DND-41 (cell line): ENCODE measurements at regions not wholly inside any gene's neighbourhood (a gene's known extent, or its start where the extent isn't known, plus 50 kb on each side); places are given as distances from the start of the nearest gene placed in this dataset.

Experiments used
- ATAC-seq: fragments of 200-7000 bp; cut with Tn5 transposase; 3 replicates; pipeline ENCODE4 v1.9.1; 2021; ENCODE audit warnings: low read depth; ENCODE audit not compliant: insufficient read depth
- DNase-seq: peaks from one replicate; pipeline ENCODE4 v3.0.0-alpha.2; 2020
- H2AFZ ChIP-seq: 2 replicates; pipeline ENCODE4 v1.6.0; 2012; ENCODE audit warnings: low read depth, low read length
- H3K27ac ChIP-seq: 2 replicates; pipeline ENCODE4 v1.5.1; 2012; ENCODE audit warnings: low read length, inconsistent platforms
- H3K27me3 ChIP-seq: fragments of 200-600 bp; sonication (generic); 2 replicates; pipeline ENCODE4 v1.6.0; 2012; ENCODE audit warnings: low read length, mild to moderate bottlenecking, inconsistent platforms; ENCODE audit not compliant: insufficient read depth, poor library complexity
- H3K36me3 ChIP-seq: 2 replicates; pipeline ENCODE4 v1.5.1; 2012; ENCODE audit warnings: low read length, inconsistent platforms; ENCODE audit not compliant: insufficient read depth
- H3K4me1 ChIP-seq: 2 replicates; pipeline ENCODE4 v1.5.1; 2012; ENCODE audit warnings: mild to moderate bottlenecking, low read length; ENCODE audit not compliant: insufficient read depth
- H3K4me2 ChIP-seq: 2 replicates; pipeline ENCODE4 v1.6.0; 2012; ENCODE audit warnings: mild to moderate bottlenecking, moderate library complexity, low read length, inconsistent platforms; ENCODE audit not compliant: insufficient read depth
- H3K4me3 ChIP-seq, 2 experiments: fragments of 200-600 bp in 1 of 2; shearing (Covaris generic) in 1 of 2; 2 replicates each; pipeline ENCODE4 v1.5.1; 2012 to 2016; ENCODE audit warnings: inconsistent platforms in 2 of 2, low read length in 2 of 2, mild to moderate bottlenecking in 2 of 2, low read depth in 1 of 2, moderate library complexity in 1 of 2
- H3K79me2 ChIP-seq: 2 replicates; pipeline ENCODE4 v1.6.0; 2012; ENCODE audit warnings: low read length, inconsistent platforms; ENCODE audit not compliant: insufficient read depth
- H3K9ac ChIP-seq: 2 replicates; pipeline ENCODE4 v1.6.0; 2012; ENCODE audit warnings: low read depth, mild to moderate bottlenecking, inconsistent platforms, low read length, moderate library complexity
- H3K9me3 ChIP-seq: 2 replicates; pipeline ENCODE4 v1.5.1; 2012; ENCODE audit warnings: low read length, moderate library complexity, mild to moderate bottlenecking, inconsistent platforms; ENCODE audit not compliant: insufficient read depth, severe bottlenecking
- H4K20me1 ChIP-seq: 2 replicates; pipeline ENCODE4 v1.6.0; 2012; ENCODE audit warnings: low read length; ENCODE audit not compliant: insufficient read depth
- CTCF ChIP-seq: IDR thresholded peaks from 2 replicates; pipeline ENCODE4 v1.5.1; 2012; ENCODE audit warnings: borderline replicate concordance, low read length, moderate library complexity, mild to moderate bottlenecking; ENCODE audit not compliant: poor library complexity, severe bottlenecking; ENCODE audit errors: extremely low read depth
- EZH2 ChIP-seq: IDR thresholded peaks from 3 replicates; pipeline ENCODE4 v1.6.1; 2012; ENCODE audit warnings: borderline replicate concordance, low read depth, mild to moderate bottlenecking, moderate library complexity, low read length, inconsistent platforms; ENCODE audit not compliant: severe bottlenecking

GRCh38 chr13:68050761-68051160 lies 820.6 kb upstream of the PCDH9 start:
- no peaks in the 10 kb centered on the region for H3K79me2 ChIP-seq
- H2AFZ ChIP-seq, result no peak overlapping the region
- H4K20me1 ChIP-seq, result no peaks in the 10 kb centered on the region
- no peak overlapping the region for H3K9ac ChIP-seq
- no peak for ATAC-seq
- no peak overlapping the region for H3K27ac ChIP-seq
- no peaks in the 10 kb centered on the region for H3K4me1 ChIP-seq
- TF ChIP-seq EZH2, result no peak
- no peak for DNase-seq
- H3K27me3 ChIP-seq, result no peaks in the 10 kb centered on the region
- no peak overlapping the region for H3K4me2 ChIP-seq
- no peaks in the 10 kb centered on the region for H3K36me3 ChIP-seq
- no peaks in the 10 kb centered on the region for H3K9me3 ChIP-seq
- no peak overlapping the region for H3K4me3 ChIP-seq

GRCh38 chr13:68048802-68049359 lies 818.7 kb upstream of the PCDH9 start:
- DNase-seq (no peak), ATAC-seq (no peak)
- TF ChIP-seq CTCF (no peak), EZH2 (no peak)
- Histone ChIP-seq H4K20me1 (no peaks in the 10 kb centered on the region), H3K36me3 (no peaks in the 10 kb centered on the region), H3K4me1 (no peaks in the 10 kb centered on the region), H3K79me2 (no peaks in the 10 kb centered on the region), H3K9me3 (no peaks in the 10 kb centered on the region), H3K4me2 (no peak overlapping the region), H3K27ac (no peak overlapping the region), H3K9ac (no peak overlapping the region), H2AFZ (no peak overlapping the region), H3K27me3 (no peaks in the 10 kb centered on the region), H3K4me3 (no peak overlapping the region)

GRCh38 chr13:68047889-68048288 lies 817.8 kb upstream of the PCDH9 start:
- H3K79me2 ChIP-seq, result no peaks in the 10 kb centered on the region
- H3K27me3 ChIP-seq, result no peaks in the 10 kb centered on the region
- H3K9me3 ChIP-seq, result no peaks in the 10 kb centered on the region
- H3K36me3 ChIP-seq, result no peaks in the 10 kb centered on the region
- H3K4me3 ChIP-seq, result no peak overlapping the region
- no peak overlapping the region for H3K9ac ChIP-seq
- TF ChIP-seq CTCF (no peak), EZH2 (no peak)
- DNase-seq (no peak), ATAC-seq (no peak)
- no peak overlapping the region for H3K27ac ChIP-seq
- H2AFZ ChIP-seq, result no peak overlapping the region
- no peaks in the 10 kb centered on the region for H3K4me1 ChIP-seq
- H4K20me1 ChIP-seq, result no peaks in the 10 kb centered on the region
- no peak overlapping the region for H3K4me2 ChIP-seq

- DNase-seq, result no peak
- H3K27me3 ChIP-seq, result no peaks in the 10 kb centered on the region
Measured at GRCh38 chr13:68046903-68047302, 816.8 kb upstream of the PCDH9 start.

More at GRCh38 chr13:68046903-68047302, 816.8 kb upstream of the PCDH9 start:
- Histone ChIP-seq H3K4me3 (no peak overlapping the region), H3K27ac (no peak overlapping the region), H3K9me3 (no peaks in the 10 kb centered on the region), H3K4me2 (no peak overlapping the region), H3K79me2 (no peaks in the 10 kb centered on the region), H3K4me1 (no peaks in the 10 kb centered on the region), H3K9ac (no peak overlapping the region), H4K20me1 (no peaks in the 10 kb centered on the region), H2AFZ (no peak overlapping the region), H3K36me3 (no peaks in the 10 kb centered on the region)
- no peak for TF ChIP-seq EZH2
- TF ChIP-seq CTCF, result no peak
- no peak for ATAC-seq
